ENCODE measurements at regions not wholly inside any gene's neighbourhood (a gene's known extent, or its start where the extent isn't known, plus 50 kb on each side); places are given as distances from the start of the nearest gene placed in this dataset.

- peak in 8 of 58 donors; percentile 4 to 37 (median 16) for DNase-seq
Observed at GRCh38 chr2:207475546-207475945, 54.2 kb upstream of the CREB1 start.

DNA sequence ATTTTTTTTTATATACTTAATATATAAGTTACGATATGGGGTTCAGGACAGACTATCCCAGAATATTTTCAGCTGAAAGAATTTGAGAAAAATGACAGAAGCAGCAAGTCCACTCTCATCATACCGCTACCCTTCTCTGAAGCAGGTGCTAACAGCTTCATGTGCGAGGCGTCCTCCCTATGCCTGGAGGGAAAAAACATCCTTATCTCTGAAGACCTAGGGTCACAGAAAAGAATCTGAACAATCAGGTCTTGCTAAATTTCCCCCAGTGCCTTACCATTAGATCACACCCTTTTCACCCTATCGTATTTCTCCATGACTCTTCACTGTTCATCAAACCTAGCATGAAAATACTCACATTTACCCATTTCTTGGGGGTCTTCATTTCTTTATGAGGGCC, 51.9 kb upstream of the CREB1 start:
- no peak for DNase-seq

DNA sequence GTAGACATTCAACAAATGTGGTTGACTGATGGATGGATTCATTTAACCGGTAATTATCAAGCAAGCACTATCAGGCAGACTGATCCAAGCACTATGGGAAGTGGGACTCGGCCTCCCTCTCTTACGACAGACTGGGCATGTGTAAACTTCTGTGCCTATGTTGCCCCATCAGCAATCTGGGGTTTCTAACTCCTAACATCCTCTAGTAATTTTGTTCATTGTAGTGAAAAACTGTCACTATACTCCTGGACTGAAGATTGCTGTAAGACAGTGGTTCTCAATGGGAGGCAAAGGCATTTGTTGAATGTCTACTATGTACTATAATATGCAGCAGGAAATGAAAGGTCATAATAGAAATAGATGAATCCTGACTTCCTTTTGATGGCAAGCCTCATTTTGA, 51.2 kb upstream of the CREB1 start:
- no peak for DNase-seq

DNA sequence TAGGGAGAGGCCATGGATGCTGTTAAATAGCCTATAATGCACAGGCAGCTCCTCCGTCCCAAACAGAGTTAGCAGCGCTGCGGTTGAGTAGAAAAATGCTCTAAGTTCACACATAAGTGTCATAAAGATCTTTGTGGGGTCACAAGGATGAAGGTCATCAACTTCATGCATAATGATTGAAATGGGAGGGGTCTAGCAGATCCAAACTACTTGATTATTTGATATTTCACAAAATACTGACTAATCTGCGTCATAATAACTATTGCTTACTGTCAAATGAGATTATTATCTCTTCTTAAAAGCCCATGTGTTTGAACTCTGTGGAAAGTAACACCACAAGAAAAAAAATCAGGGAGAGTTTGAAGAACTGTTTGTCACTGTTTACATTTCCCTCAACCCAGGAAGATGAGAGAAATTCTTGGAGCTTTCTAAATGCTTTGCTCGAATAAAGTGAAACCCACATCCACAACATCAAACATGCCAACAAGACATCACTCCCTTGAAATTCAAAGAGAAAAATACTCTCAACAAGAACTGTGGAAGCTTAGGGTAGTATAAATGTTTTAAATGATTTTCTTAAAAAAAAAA, 50.5 kb upstream of the CREB1 start:
- DNase-seq: no peak

Data from anterior cingulate cortex (tissue), 58 donors.